Mesenchymal stem cell (in vitro differentiated cells and primary cell): ENCODE measurements at regions not wholly inside any gene's neighbourhood (a gene's known extent, or its start where the extent isn't known, plus 50 kb on each side); places are given as distances from the start of the nearest gene placed in this dataset.
"Not testable (repeated sequence)": the region's sequence is repeated elsewhere in the genome, so short reads cannot be mapped to it uniquely, and the experiment has no call there.

ENCODE experiments used
- DNase-seq: peaks from one replicate; pipeline ENCODE4 v3.0.0-alpha.2; 2013
- H2AFZ ChIP-seq: one replicate; pipeline ENCODE4 v1.6.1; 2013; ENCODE audit warnings: low read depth, mild to moderate bottlenecking, control low read depth, inconsistent platforms, low read length, moderate library complexity
- H2AK5ac ChIP-seq: 2 replicates; pipeline ENCODE4 v1.6.1; 2013; ENCODE audit warnings: low read length, moderate library complexity, mild to moderate bottlenecking, inconsistent platforms; ENCODE audit not compliant: severe bottlenecking
- H2BK120ac ChIP-seq: one replicate; pipeline ENCODE4 v1.6.1; 2013; ENCODE audit warnings: low read depth, mild to moderate bottlenecking, inconsistent platforms, low read length, moderate library complexity
- H2BK12ac ChIP-seq, 2 experiments: one replicate each; pipeline ENCODE4 v1.6.1; 2013; ENCODE audit warnings: inconsistent platforms in 2 of 2, low read length in 2 of 2, mild to moderate bottlenecking in 2 of 2, moderate library complexity in 2 of 2, control low read depth in 1 of 2
- H2BK15ac ChIP-seq: one replicate; pipeline ENCODE4 v1.6.1; 2013; ENCODE audit warnings: mild to moderate bottlenecking, low read depth, inconsistent platforms; ENCODE audit not compliant: poor library complexity, severe bottlenecking
- H2BK5ac ChIP-seq: 2 replicates; pipeline ENCODE4 v1.6.1; 2013; ENCODE audit warnings: low read depth, mild to moderate bottlenecking, low read length, control low read depth, inconsistent platforms; ENCODE audit not compliant: poor library complexity, severe bottlenecking
- H3K14ac ChIP-seq, 2 experiments: one replicate each; pipeline ENCODE4 v1.6.1; 2013; ENCODE audit warnings: inconsistent platforms in 2 of 2, low read length in 2 of 2, control low read depth in 1 of 2, mild to moderate bottlenecking in 1 of 2, moderate library complexity in 1 of 2
- H3K18ac ChIP-seq, 2 experiments: one replicate each; pipeline ENCODE4 v1.6.1; 2013; ENCODE audit warnings: inconsistent platforms in 2 of 2, low read length in 2 of 2, control low read depth in 1 of 2, low read depth in 1 of 2, mild to moderate bottlenecking in 1 of 2
- H3K23ac ChIP-seq, 2 experiments: one replicate each; pipeline ENCODE4 v1.6.1; 2013; ENCODE audit warnings: inconsistent platforms in 2 of 2, low read length in 2 of 2, mild to moderate bottlenecking in 2 of 2, moderate library complexity in 2 of 2, control low read depth in 1 of 2
- H3K27ac ChIP-seq: 2 replicates; pipeline ENCODE4 v1.5.1; 2013; ENCODE audit warnings: mild to moderate bottlenecking, moderate library complexity, low read length, control low read depth, inconsistent platforms; ENCODE audit not compliant: poor library complexity, severe bottlenecking
- H3K27me3 ChIP-seq, 2 experiments: 2 replicates each; pipeline versions ENCODE4 v1.6.1 to v1.7.0; 2013; ENCODE audit warnings: low read length in 2 of 2, mild to moderate bottlenecking in 2 of 2, moderate library complexity in 2 of 2, control low read depth in 1 of 2, inconsistent platforms in 1 of 2; ENCODE audit not compliant: control insufficient read depth in 1 of 2, insufficient read depth in 1 of 2
- H3K36me3 ChIP-seq, 2 experiments: 2 replicates each; pipeline versions ENCODE4 v1.6.1 to v1.7.0; 2013; ENCODE audit warnings: low read length in 2 of 2, control low read depth in 1 of 2, inconsistent platforms in 1 of 2, low read depth in 1 of 2, mild to moderate bottlenecking in 1 of 2; ENCODE audit not compliant: insufficient read depth in 2 of 2, control insufficient read depth in 1 of 2
- H3K4ac ChIP-seq, 2 experiments: one replicate each; pipeline ENCODE4 v1.6.1; 2013; ENCODE audit warnings: inconsistent platforms in 2 of 2, low read length in 2 of 2, mild to moderate bottlenecking in 2 of 2, moderate library complexity in 2 of 2, control low read depth in 1 of 2, low read depth in 1 of 2
- H3K4me1 ChIP-seq: 2 replicates; pipeline ENCODE4 v1.6.1; 2013; ENCODE audit warnings: low read depth, low read length, control low read depth; ENCODE audit not compliant: control insufficient read depth, insufficient read depth
- H3K4me2 ChIP-seq: 2 replicates; pipeline ENCODE4 v1.6.1; 2013; ENCODE audit warnings: low read length, mild to moderate bottlenecking, inconsistent platforms; ENCODE audit not compliant: poor library complexity, severe bottlenecking
- H3K4me3 ChIP-seq, 2 experiments: 2 replicates each; pipeline versions ENCODE4 v1.5.1 to v1.7.0; 2013; ENCODE audit warnings: low read length in 2 of 2, mild to moderate bottlenecking in 2 of 2, control low read depth in 1 of 2, low read depth in 1 of 2; ENCODE audit not compliant: insufficient read depth in 1 of 2
- H3K79me1 ChIP-seq: replicated peaks from 2 replicates; pipeline ENCODE4 v1.6.1; 2013; ENCODE audit warnings: mild to moderate bottlenecking, control low read depth, low read length, inconsistent platforms; ENCODE audit not compliant: poor library complexity, severe bottlenecking
- H3K9ac ChIP-seq: 2 replicates; pipeline ENCODE4 v1.7.0; 2013; ENCODE audit warnings: mild to moderate bottlenecking, low read length, moderate library complexity
- H3K9me3 ChIP-seq: 2 replicates; pipeline ENCODE4 v1.7.0; 2013; ENCODE audit warnings: mild to moderate bottlenecking, low read length; ENCODE audit not compliant: control insufficient read depth
- H4K8ac ChIP-seq: one replicate; pipeline ENCODE4 v1.6.1; 2013; ENCODE audit warnings: inconsistent platforms, mild to moderate bottlenecking, low read length, moderate library complexity
- H4K91ac ChIP-seq: one replicate; pipeline ENCODE4 v1.6.1; 2013; ENCODE audit warnings: mild to moderate bottlenecking, low read length, inconsistent platforms
- WGBS: methylation state at CpG from one replicate; pipeline ENCODE4 v1.1.7; 2013; ENCODE audit warnings: mixed read lengths; 5-methylcytosine and 5-hydroxymethylcytosine counted together

- H3K36me3 ChIP-seq, H3K4me2 ChIP-seq, H2BK12ac ChIP-seq, H3K4me3 ChIP-seq, H4K8ac ChIP-seq, H2BK15ac ChIP-seq, H2BK5ac ChIP-seq, H3K9me3 ChIP-seq, H3K14ac ChIP-seq, H3K27ac ChIP-seq, H3K9ac ChIP-seq, H3K79me1 ChIP-seq, H4K91ac ChIP-seq, H3K4me1 ChIP-seq, H3K4ac ChIP-seq, DNase-seq, H3K23ac ChIP-seq, H2AK5ac ChIP-seq, H3K27me3 ChIP-seq, H2AFZ ChIP-seq, H2BK120ac ChIP-seq, H3K18ac ChIP-seq: not testable (repeated sequence)
- 84% methylated on average over 17 of the region's 17 CpGs for WGBS
These were observed 915.3 kb upstream of the CRIM1 start for GRCh38 chr2:35440308-35440707.

DNA sequence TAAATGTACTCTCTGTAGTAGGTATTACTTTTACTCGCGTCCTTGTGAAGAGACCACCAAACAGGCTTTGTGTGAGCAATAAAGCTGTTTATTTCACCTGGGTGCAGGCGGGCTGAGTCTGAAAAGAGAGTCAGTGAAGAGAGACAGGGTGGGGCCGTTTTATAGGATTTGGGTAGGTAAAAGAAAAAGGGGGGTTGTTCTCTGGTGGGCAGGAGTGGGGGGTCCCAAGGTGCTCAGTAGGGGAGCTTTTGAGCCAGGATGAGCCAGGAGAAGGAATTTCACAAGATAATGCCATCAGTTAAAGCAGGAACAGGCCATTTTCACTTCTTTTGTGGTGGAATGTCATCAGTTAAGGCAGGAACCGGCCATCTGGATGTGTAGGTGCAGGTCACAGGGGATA is 918.7 kb upstream of the CRIM1 start:
- not testable (repeated sequence) for H2BK5ac ChIP-seq, H2BK120ac ChIP-seq, H2AFZ ChIP-seq, H3K9ac ChIP-seq, H3K4me1 ChIP-seq, H3K4me3 ChIP-seq, H3K23ac ChIP-seq, H3K79me1 ChIP-seq, DNase-seq, H3K9me3 ChIP-seq, H2BK15ac ChIP-seq, H3K36me3 ChIP-seq, H3K18ac ChIP-seq, H2AK5ac ChIP-seq, H4K8ac ChIP-seq, H3K27me3 ChIP-seq, H3K14ac ChIP-seq, H3K4me2 ChIP-seq, H3K4ac ChIP-seq, H4K91ac ChIP-seq, H3K27ac ChIP-seq, H2BK12ac ChIP-seq
- 83% methylated on average over 4 of the region's 5 CpGs for WGBS

DNA sequence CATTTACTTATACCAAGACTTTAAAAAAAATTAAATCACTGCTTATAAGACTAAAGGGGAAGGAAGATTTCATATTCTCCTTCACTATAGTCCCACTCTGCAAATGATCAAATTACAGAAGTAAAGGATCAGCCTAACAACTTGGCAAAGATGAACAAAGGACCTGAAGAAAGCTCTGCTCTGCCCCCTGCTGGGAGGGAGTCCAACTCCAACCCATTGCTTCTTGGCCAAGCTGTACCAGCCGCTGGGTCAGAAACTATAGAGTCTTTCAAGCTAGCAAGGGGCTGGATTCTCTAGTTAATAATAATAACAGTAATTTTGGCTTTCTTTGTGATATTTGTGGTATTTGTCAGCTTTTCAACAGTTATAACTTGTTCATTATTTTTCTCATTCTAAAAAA is 927.0 kb upstream of the CRIM1 start:
- Histone ChIP-seq H3K4ac (no peak overlapping the region), H2BK12ac (no peak overlapping the region), H2BK15ac (no peak overlapping the region), H3K4me2 (no peak overlapping the region), H2AFZ (no peak overlapping the region), H3K14ac (no peak overlapping the region), H3K4me1 (no peaks in the 10 kb centered on the region), H2BK5ac (no peak overlapping the region), H3K79me1 (no peaks in the 10 kb centered on the region), H3K9ac (no peak overlapping the region), H2BK120ac (no peak overlapping the region), H3K18ac (no peak overlapping the region), H2AK5ac (no peak overlapping the region), H3K9me3 (no peaks in the 10 kb centered on the region), H3K36me3 (no peaks in the 10 kb centered on the region), H4K8ac (no peak overlapping the region), H4K91ac (no peak overlapping the region), H3K27me3 (no peaks in the 10 kb centered on the region), H3K23ac (no peak overlapping the region), H3K4me3 (no peak overlapping the region), H3K27ac (no peak overlapping the region)
- DNase-seq: no peak
- WGBS: 100% methylated on average over 1 of the region's 1 CpG

DNA sequence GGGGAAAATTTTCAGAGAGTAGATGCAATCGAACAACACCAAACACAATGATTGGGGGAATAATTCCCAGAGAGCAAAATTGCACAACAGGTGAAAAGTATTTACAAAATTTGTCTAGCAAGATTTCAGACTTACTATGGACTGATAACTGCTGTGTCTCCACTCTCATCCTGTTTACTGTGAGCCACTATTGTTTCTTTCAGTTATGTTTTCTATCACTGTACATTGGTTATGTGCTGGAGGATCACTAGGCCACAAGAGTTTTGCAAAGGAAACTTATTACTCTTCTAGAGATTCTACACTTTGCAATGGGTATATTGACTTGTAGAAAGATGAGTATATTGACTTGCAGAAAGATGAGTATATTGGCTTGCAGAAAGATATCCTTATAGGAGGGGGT is 934.1 kb upstream of the CRIM1 start:
- Histone ChIP-seq H3K27ac (no peak overlapping the region), H2BK120ac (no peak overlapping the region), H2BK12ac (no peak overlapping the region), H3K36me3 (no peaks in the 10 kb centered on the region), H3K4ac (no peak overlapping the region), H3K79me1 (no peaks in the 10 kb centered on the region), H3K9me3 (no peaks in the 10 kb centered on the region), H2BK15ac (no peak overlapping the region), H3K27me3 (no peaks in the 10 kb centered on the region), H3K9ac (no peak overlapping the region), H3K18ac (no peak overlapping the region), H2AFZ (no peak overlapping the region), H3K4me2 (no peak overlapping the region), H3K4me1 (no peaks in the 10 kb centered on the region), H2BK5ac (no peak overlapping the region), H4K8ac (no peak overlapping the region), H3K23ac (no peak overlapping the region), H3K4me3 (no peak overlapping the region), H2AK5ac (no peak overlapping the region), H4K91ac (no peak overlapping the region), H3K14ac (no peak overlapping the region)
- WGBS: no CpG with 5 or more reads among the region's 1 CpG
- DNase-seq: no peak
